K562 (cell line): ENCODE measurements at regions not wholly inside any gene's neighbourhood (a gene's known extent, or its start where the extent isn't known, plus 50 kb on each side); places are given as distances from the start of the nearest gene placed in this dataset.

ENCODE experiments used
- ATAC-seq: fragments of 200-7000 bp; cut with Tn5 transposase; 3 replicates; pipeline ENCODE4 v1.9.1; 2020; ENCODE audit warnings: moderate library complexity
- BruUV-seq: library from RNA; stranded (reverse); fragments of 400-500 nt; replicated peaks from 2 replicates; lab custom pipeline; 2021; lab: Mats Ljungman, UMichigan
- CTCF ChIA-PET: fragments of 300-600 bp; formaldehyde crosslinking; extraction: SDS; loops from one replicate; lab custom pipeline; 2021; ENCODE audit warnings: low intra/inter-chr PET ratio; lab: Yijun Ruan, JAX
- POLR2A ChIA-PET: fragments of 300-600, 350-650 bp; sonication (Branson Sonifier 250); formaldehyde crosslinking; extraction: SDS; loops from one replicate; lab custom pipeline; 2021; ENCODE audit warnings: antibody characterized with exemption, inconsistent platforms; lab: Yijun Ruan, JAX
- DNase-seq, 4 experiments: peaks; one replicate each; pipeline versions ENCODE4 v3.0.0 to v3.0.0-alpha.2; 2011 to 2018; ENCODE audit warnings: low spot score in 3 of 4, mixed read lengths in 3 of 4; ENCODE audit errors: extremely low read depth in 1 of 4
- FAIRE-seq: peaks from 2 replicates; lab custom pipeline; 2011; peaks lifted over from hg19 to GRCh38; lab: Jason Lieb, UNC
- H2AFZ ChIP-seq: 2 replicates; pipeline ENCODE4 v1.6.0; 2011; ENCODE audit warnings: low read depth, low read length, control low read depth, inconsistent platforms
- H3K27ac ChIP-seq: fragments of 200-600 bp; 3 replicates; pipeline ENCODE4 v1.8.0; 2011; ENCODE audit warnings: low read depth, mild to moderate bottlenecking, control low read depth, inconsistent platforms, low read length, moderate library complexity, mixed read lengths; ENCODE audit errors: extremely low read depth
- H3K27me3 ChIP-seq, 2 experiments: fragments of 300-600 bp in 1 of 2; 2 replicates in 1 of 2; 3 replicates in 1 of 2; pipeline versions ENCODE4 v1.6.0 to v1.8.0; 2011; ENCODE audit warnings: inconsistent platforms in 2 of 2, low read length in 2 of 2, mild to moderate bottlenecking in 1 of 2, mixed read lengths in 1 of 2, moderate library complexity in 1 of 2; ENCODE audit not compliant: control insufficient read depth in 2 of 2, insufficient read depth in 2 of 2
- H3K36me3 ChIP-seq: fragments of 300-600 bp; 3 replicates; pipeline ENCODE4 v1.8.0; 2011; ENCODE audit warnings: mild to moderate bottlenecking, low read length, inconsistent platforms; ENCODE audit not compliant: control insufficient read depth, insufficient read depth
- H3K4me1 ChIP-seq, 2 experiments: fragments of 200-600 bp in 1 of 2; replicated peaks in 1 of 2; 2 replicates in 1 of 2; 3 replicates in 1 of 2; pipeline versions ENCODE4 v1.5.1 to v1.8.0; 2011; ENCODE audit warnings: inconsistent platforms in 2 of 2, low read length in 2 of 2, mild to moderate bottlenecking in 1 of 2, mixed read lengths in 1 of 2, moderate library complexity in 1 of 2; ENCODE audit not compliant: control insufficient read depth in 2 of 2, insufficient read depth in 2 of 2
- H3K4me2 ChIP-seq: 2 replicates; pipeline ENCODE4 v1.6.1; 2011; ENCODE audit warnings: low read length, control low read depth, inconsistent platforms, mixed read lengths; ENCODE audit not compliant: insufficient read depth
- H3K4me3 ChIP-seq: fragments of 200-600 bp; sonication (generic), shearing (Covaris generic); 2 replicates; pipeline ENCODE4 v1.5.1; 2016; ENCODE audit warnings: control low read depth, inconsistent platforms
- H3K79me2 ChIP-seq: fragments of 200-600 bp; 3 replicates; pipeline ENCODE4 v1.8.0; 2011; ENCODE audit warnings: low read length, inconsistent platforms; ENCODE audit not compliant: control insufficient read depth, insufficient read depth
- H3K9ac ChIP-seq, 2 experiments: 2 replicates each; pipeline versions ENCODE4 v1.6.0 to v1.6.1; 2011; ENCODE audit warnings: low read depth in 2 of 2, low read length in 2 of 2, control low read depth in 1 of 2, inconsistent platforms in 1 of 2, mild to moderate bottlenecking in 1 of 2, mixed read lengths in 1 of 2; ENCODE audit not compliant: insufficient read depth in 1 of 2
- H3K9me1 ChIP-seq: one replicate; pipeline ENCODE4 v1.6.0; 2011; ENCODE audit warnings: inconsistent platforms, mild to moderate bottlenecking, low read length, moderate library complexity; ENCODE audit not compliant: control insufficient read depth, insufficient read depth
- H3K9me3 ChIP-seq: replicated peaks from 2 replicates; pipeline ENCODE4 v1.5.1; 2011; ENCODE audit warnings: low read depth, low read length, inconsistent platforms; ENCODE audit not compliant: control insufficient read depth, insufficient read depth
- H4K20me1 ChIP-seq: replicated peaks from 2 replicates; pipeline ENCODE4 v1.6.1; 2011; ENCODE audit warnings: low read length, inconsistent platforms, mixed read lengths; ENCODE audit not compliant: control insufficient read depth, insufficient read depth
- LCOR ChIP-seq: sonication (generic); formaldehyde crosslinking; IDR thresholded peaks from 2 replicates; pipeline ENCODE4 v1.8.0; 2022; ENCODE audit warnings: mild to moderate bottlenecking, missing genetic modification reagents
- ZSCAN32 ChIP-seq: fragments of 450-650 bp; formaldehyde crosslinking; IDR thresholded peaks from 2 replicates; pipeline ENCODE4 v1.4.0; 2020; ENCODE audit warnings: mild to moderate bottlenecking, moderate library complexity
- WGBS: fragments of 100-300 bp; shearing (Covaris generic); methylation state at CpG from one replicate; pipeline ENCODE4 v1.1.6; 2016; ENCODE audit warnings: low coverage, mixed read lengths; ENCODE audit not compliant: insufficient coverage; ENCODE audit errors: missing lambda C conversion rate; 5-methylcytosine and 5-hydroxymethylcytosine counted together
- in situ Hi-C: fragments of 300-500 bp; cut with MboI; formaldehyde crosslinking; loops from 4 replicates; pipeline ENCODE4 v1.15.0; 2018; ENCODE audit warnings: inconsistent platforms, mixed read lengths
- intact Hi-C: fragments of 100-400 bp; cut with micrococcal nuclease; formaldehyde crosslinking; loops from 2 replicates; pipeline ENCODE4 v1.14.2; 2022
- TF ChIP-seq, protein P1 (sequence below), 2 experiments: IDR thresholded peaks in 1 of 2; conservative IDR thresholded peaks in 1 of 2; 2 replicates each; pipeline ENCODE4 v1.6.1; 2016; ENCODE audit warnings: low read depth in 2 of 2, mild to moderate bottlenecking in 1 of 2, missing compliant biosample characterization in 1 of 2, missing genetic modification characterization in 1 of 2, moderate library complexity in 1 of 2
- TF ChIP-seq, protein P2 (sequence below), 3 experiments: IDR thresholded peaks in 2 of 3; conservative IDR thresholded peaks in 1 of 3; 2 replicates each; pipeline ENCODE4 v1.5.1; 2011 to 2012; ENCODE audit warnings: low read length in 3 of 3, mild to moderate bottlenecking in 3 of 3, control low read depth in 2 of 3, improper control_type of control experiment in 1 of 3, inconsistent platforms in 1 of 3, low read depth in 1 of 3, mixed read lengths in 1 of 3, moderate library complexity in 1 of 3; ENCODE audit not compliant: insufficient read depth in 2 of 3
- TF ChIP-seq, protein P3 (sequence below): fragments of 200-800 bp; sonication (Bioruptor generic); IDR thresholded peaks from 2 replicates; pipeline ENCODE4 v1.6.1; 2017; ENCODE audit warnings: missing genetic modification characterization, missing compliant biosample characterization

DNA sequence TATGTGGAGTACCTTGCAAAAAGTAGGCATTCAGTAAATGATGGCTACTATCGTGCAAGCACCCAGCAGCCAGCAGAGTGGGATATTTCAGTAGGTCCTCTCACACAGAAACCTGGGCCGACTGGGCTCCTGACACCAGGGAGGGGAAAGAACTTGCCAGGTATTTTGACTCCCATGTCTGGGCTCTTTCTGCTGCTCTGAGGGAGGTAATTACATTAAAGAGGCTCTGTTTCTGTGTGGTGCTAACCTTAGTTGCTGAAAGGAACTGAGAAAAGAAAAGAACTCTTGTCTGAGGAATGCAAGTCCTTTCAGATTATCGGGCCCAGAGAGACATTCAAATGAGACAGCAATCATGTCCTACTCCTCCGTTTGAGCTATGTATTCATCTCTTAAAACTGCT lies 175.8 kb upstream of the MTMR8 start:
- BruUV-seq, result no TSS peak
- H3K9ac ChIP-seq, result no peak overlapping the region
- H2AFZ ChIP-seq, result no peak overlapping the region
- no peak overlapping the region for H3K4me3 ChIP-seq
- H3K36me3 ChIP-seq, result no peaks in the 10 kb centered on the region
- FAIRE-seq (no peak), ATAC-seq (no peak), DNase-seq (no peak)
- H3K4me2 ChIP-seq, result no peak overlapping the region
- intact Hi-C loops (no loop called here), in situ Hi-C loops (no loop called here)
- H3K27me3 ChIP-seq, result no peaks in the 10 kb centered on the region
- CTCF ChIA-PET, result no interaction called here
- POLR2A ChIA-PET, result no interaction called here
- whole genome bisulfite sequencing, result 0% methylated on average over 4 of the region's 4 CpGs
- H3K9me3 ChIP-seq, result no peaks in the 10 kb centered on the region
- H3K4me1 ChIP-seq, result no peaks in the 10 kb centered on the region
- H4K20me1 ChIP-seq, result no peaks in the 10 kb centered on the region
- H3K9me1 ChIP-seq, result no peaks in the 10 kb centered on the region
- no peaks in the 10 kb centered on the region for H3K79me2 ChIP-seq
- H3K27ac ChIP-seq, result no peak overlapping the region
- TF ChIP-seq, protein P1, sequence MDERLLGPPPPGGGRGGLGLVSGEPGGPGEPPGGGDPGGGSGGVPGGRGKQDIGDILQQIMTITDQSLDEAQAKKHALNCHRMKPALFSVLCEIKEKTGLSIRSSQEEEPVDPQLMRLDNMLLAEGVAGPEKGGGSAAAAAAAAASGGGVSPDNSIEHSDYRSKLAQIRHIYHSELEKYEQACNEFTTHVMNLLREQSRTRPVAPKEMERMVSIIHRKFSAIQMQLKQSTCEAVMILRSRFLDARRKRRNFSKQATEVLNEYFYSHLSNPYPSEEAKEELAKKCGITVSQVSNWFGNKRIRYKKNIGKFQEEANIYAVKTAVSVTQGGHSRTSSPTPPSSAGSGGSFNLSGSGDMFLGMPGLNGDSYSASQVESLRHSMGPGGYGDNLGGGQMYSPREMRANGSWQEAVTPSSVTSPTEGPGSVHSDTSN (CRISPR knock-in tag; IDR thresholded peaks at IDR 0.05; ENCODE audit: low read depth), result no peak
- TF ChIP-seq, protein P1 (tag; conservative IDR thresholded peaks at IDR 0.05; ENCODE audit: low read depth), result no peak
- no peak for TF ChIP-seq LCOR (CRISPR knock-in tag)
- TF ChIP-seq, protein P2, sequence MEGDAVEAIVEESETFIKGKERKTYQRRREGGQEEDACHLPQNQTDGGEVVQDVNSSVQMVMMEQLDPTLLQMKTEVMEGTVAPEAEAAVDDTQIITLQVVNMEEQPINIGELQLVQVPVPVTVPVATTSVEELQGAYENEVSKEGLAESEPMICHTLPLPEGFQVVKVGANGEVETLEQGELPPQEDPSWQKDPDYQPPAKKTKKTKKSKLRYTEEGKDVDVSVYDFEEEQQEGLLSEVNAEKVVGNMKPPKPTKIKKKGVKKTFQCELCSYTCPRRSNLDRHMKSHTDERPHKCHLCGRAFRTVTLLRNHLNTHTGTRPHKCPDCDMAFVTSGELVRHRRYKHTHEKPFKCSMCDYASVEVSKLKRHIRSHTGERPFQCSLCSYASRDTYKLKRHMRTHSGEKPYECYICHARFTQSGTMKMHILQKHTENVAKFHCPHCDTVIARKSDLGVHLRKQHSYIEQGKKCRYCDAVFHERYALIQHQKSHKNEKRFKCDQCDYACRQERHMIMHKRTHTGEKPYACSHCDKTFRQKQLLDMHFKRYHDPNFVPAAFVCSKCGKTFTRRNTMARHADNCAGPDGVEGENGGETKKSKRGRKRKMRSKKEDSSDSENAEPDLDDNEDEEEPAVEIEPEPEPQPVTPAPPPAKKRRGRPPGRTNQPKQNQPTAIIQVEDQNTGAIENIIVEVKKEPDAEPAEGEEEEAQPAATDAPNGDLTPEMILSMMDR (IDR thresholded peaks at IDR 0.05 in 2 of 3, conservative IDR thresholded peaks at IDR 0.05 in 1 of 3; ENCODE audit: insufficient read depth in 2 of 3, low read depth in 1 of 3, low read length in 3 of 3), result no peak
- TF ChIP-seq, protein P3, sequence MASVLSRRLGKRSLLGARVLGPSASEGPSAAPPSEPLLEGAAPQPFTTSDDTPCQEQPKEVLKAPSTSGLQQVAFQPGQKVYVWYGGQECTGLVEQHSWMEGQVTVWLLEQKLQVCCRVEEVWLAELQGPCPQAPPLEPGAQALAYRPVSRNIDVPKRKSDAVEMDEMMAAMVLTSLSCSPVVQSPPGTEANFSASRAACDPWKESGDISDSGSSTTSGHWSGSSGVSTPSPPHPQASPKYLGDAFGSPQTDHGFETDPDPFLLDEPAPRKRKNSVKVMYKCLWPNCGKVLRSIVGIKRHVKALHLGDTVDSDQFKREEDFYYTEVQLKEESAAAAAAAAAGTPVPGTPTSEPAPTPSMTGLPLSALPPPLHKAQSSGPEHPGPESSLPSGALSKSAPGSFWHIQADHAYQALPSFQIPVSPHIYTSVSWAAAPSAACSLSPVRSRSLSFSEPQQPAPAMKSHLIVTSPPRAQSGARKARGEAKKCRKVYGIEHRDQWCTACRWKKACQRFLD, result no peak
- no peak for TF ChIP-seq ZSCAN32 (CRISPR knock-in tag)
- TF ChIP-seq, all 486 proteins: peak for 0
